A673 (cell line): ENCODE measurements at regions not wholly inside any gene's neighbourhood (a gene's known extent, or its start where the extent isn't known, plus 50 kb on each side); places are given as distances from the start of the nearest gene placed in this dataset.

Experiments used
- CTCF ChIP-seq: fragments of 300-800, 200-600 bp; sonication (generic); conservative IDR thresholded peaks from 2 replicates; pipeline ENCODE4 v1.5.1; 2017; ENCODE audit warnings: low read depth, mild to moderate bottlenecking, antibody characterized with exemption, low read length, moderate library complexity, mixed read lengths
- EZH2 ChIP-seq: fragments of 200-600 bp; sonication (generic); IDR thresholded peaks from 2 replicates; pipeline ENCODE4 v1.6.1; 2017; ENCODE audit warnings: borderline replicate concordance, low read depth, mild to moderate bottlenecking, mixed read lengths, antibody characterized with exemption, low read length; ENCODE audit not compliant: poor library complexity, severe bottlenecking

- TF ChIP-seq CTCF, result no peak
- no peak for TF ChIP-seq EZH2
These were observed 297.5 kb upstream of the RASGEF1B start for GRCh38 chr4:81769244-81769643.
